SKM-1 treated with dmso at 0.1 percent for 144 hours (cell line): ENCODE measurements at regions not wholly inside any gene's neighbourhood (a gene's known extent, or its start where the extent isn't known, plus 50 kb on each side); places are given as distances from the start of the nearest gene placed in this dataset.

Experiments used
- DNase-seq: peaks from one replicate; lab custom pipeline; 2025; ENCODE audit not compliant: unreplicated experiment; lab: John Stamatoyannopoulos, UW

DNA sequence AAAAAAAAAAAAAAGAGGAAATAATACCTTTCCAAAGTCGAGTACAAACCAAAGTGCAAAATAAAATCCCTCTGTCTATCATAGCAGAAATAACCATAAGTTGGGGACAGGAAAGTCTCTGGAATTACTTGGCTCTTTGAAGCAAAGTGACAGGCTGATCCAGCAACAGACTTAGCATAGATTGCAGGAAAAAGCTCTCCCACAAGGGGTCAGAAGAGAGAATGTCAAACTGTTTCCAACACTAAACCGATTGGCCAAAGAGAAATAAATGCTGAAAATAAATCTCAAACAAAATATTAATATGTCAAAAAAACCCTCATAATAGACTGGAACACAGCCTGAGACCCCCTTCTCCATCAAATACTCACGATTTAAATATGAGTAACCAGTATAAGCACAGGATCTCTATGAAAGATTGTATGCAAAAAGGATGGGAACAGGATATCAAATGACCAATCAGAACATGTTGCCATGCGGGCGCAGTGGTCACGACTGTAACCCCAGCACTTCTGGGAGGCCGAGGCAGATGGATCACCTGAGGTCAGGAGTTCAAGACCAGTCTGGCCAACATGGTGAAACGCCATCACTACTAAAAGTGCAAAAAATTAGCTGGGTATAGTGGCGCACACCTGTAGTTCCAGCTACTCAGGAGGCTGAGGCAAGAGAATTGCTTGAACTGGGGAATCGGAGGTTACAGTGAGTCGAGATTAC lies 1000.7 kb upstream of the LRRN3 start:
- DNase-seq, result peak; percentile 17

DNA sequence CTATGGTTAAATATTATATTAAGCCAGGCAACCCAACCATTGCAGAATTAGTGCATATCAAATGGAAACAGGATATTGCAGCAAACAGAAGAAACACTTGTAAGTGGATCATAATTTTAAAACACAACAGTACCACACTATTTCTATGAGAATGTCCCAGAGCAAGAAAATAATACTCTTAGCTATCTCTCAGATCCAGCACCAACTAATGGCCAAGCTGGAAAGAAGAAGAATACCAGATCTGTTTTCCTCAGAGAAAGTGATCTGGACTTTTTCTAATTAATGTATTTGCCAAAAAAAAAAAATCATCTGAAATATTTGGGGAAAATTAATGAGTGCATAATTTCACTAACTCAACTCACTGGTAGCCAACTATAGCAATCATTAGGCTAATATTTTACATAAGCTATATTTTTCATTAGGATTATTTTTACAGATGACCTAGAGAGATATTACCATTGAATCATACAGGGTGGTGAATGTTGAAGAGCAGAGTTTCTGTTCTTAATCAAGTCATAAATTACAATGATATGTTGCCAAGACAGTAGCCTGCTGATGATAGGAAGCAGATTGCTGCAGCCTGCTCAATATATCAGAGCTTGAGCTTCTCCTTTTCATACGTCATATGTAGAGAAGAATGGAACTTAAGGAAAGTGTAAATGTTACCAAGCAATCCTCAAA lies 995.4 kb upstream of the LRRN3 start:
- DNase-seq, result no peak

DNA sequence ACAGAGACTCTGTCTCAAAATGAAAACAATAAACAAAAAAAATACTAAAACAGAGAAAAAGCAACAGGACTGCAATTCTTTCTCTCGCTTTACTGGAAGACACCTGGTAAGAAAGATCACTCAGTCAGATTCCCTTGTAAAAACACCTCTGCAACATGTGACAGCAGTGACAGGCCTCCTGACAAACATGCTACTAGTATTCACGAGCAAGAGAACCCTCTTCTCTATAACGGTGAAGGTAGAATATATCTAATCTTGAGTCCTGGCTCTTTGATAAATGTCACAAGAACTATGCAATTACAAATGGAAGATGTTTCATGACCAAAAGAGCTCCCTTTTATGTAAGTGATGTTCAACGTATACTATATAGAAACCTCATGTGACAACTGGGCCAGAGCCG lies 986.7 kb upstream of the LRRN3 start:
- no peak for DNase-seq

DNA sequence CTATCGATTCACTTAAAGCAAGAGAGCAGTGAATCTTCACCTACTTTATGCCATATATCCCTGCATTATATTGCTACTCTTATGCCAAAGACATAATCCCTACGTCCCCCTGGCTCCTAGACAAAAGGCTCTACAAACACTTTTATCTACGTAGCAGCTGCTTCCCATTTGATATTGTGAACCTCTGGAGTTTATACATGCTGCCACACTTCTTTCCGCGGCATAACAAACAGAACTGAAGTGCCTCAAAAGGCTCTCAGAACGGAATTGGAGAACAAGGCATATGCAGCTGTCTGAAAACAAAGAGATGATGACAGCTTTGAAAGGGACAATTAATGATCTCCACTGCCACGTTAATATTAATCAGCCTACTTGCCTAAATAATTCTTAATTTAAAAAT lies 985.6 kb upstream of the LRRN3 start:
- no peak for DNase-seq

DNA sequence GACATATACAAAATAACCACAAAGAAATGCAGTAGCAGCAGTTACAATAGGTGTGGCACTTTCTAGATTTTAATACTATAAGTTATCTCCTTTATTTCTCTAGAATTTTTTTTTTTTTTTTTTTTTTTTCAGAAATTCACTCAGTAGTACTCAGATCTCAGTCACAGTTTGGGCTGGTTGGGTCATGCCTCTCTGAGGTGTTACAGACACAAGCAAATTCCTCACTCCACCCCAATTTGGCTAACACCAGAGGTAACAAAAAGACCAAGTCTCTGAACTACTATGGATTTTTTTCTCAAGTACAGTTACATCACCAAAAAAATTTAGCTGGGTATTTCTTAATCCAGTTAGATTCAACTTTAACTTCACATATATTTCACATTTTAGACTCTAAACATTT lies 985.1 kb upstream of the LRRN3 start:
- DNase-seq, result no peak

DNA sequence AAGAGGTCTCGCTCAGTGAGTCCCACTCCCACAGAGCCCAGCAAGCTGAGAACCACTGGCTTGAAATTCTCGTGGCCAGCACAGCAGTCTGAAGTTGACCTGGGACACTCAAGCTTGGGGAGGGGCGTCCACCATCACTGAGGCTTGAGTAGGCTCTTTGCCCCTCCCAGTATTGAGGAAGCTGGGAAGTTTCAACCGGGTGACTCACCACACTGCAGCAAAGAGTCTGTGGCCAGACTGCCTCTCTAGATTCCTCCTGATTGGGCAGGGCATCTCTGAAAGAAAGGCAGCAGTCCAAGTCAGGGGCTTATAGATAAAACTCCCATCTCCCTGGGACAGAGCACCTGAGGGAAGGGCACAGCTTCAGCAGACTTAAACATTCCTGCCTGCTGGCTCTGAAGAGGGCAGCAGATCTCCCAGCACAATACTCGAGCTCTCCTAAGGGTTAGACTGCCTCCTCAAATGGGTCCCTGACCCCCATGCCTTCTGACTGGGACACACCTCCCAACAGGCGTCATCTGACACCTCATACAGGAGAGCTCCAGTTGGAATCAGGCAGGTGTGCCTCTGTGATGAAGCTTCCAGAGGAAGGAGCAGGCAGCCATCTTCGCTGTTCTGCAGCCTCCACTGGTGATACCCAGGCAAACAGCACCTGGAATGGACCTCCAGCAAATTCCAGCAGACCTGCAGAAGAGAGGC lies 970.9 kb upstream of the LRRN3 start:
- DNase-seq, result no peak

DNA sequence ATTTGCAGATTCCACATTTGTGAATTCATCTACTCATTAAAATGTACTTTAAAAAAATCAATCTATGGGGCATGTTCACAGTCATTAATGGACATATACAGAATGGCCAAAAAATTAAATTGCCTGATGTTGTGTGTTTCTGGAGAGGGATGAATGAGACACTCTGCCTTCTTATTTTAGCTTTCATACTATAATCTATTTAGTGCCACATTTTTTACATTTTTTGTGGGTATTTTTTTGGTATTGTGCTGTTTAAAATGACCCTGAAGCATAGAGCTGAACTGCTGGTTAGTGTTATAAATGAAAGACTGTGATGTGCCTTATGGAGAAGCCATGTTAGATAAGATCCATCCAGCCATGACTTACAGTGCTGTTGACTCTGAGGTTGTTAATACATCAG lies 961.8 kb upstream of the LRRN3 start:
- DNase-seq, result no peak

DNA sequence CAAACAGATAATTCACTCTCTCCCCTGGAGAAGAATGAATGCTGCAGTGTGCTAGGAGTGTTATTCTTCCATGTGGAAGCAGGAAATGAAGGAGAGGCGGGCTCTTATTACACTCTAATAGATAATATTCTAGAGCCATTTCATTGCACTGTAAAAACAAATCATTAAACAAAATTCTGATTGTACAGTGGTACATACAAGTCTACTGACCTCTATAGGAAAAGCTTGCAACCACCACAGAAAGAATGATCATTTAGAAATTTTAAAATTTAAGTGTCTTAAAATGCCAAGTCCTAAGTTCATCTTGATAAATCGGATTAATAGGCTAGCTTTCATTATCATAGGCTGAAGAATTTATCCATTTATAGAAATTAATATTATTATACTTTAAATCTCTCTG lies 960.3 kb upstream of the LRRN3 start:
- DNase-seq, result no peak

DNA sequence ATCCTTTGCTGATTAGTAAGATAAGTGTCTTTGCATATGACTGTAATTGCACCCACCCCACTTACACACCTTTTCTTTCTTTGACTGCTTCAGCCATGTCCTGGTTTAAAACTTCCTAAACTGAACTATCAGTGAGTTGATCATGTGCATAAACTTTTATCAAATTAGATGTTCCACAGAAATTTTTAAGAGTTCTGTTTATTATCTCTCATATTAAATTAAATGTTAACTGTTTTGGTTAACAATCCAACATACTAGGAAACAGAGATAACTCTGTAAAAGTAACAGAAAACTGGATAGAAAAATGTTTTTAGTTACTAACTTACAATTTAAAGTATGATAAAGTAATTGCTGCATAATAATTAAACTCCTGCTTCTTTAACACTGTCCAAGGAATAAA lies 959.6 kb upstream of the LRRN3 start:
- DNase-seq, result no peak

DNA sequence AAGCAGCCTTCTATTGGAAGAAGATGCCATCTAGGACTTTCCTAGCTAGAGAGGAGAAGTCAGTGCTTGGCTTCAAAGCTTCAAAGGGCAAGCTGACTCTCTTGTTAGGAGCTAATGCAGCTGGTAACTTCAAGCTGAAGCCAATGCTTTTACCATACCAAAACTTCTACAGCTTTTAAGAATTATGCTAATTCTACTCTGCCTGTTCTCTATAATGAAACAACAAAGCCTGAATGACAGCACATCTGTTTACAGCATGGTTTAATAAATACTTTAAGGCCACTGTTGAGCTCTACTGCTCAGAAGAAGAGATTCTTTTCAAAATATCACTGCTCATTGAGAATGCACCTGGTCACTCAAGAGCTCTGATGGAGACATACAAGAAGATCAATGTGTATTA lies 951.9 kb upstream of the LRRN3 start:
- no peak for DNase-seq

DNA sequence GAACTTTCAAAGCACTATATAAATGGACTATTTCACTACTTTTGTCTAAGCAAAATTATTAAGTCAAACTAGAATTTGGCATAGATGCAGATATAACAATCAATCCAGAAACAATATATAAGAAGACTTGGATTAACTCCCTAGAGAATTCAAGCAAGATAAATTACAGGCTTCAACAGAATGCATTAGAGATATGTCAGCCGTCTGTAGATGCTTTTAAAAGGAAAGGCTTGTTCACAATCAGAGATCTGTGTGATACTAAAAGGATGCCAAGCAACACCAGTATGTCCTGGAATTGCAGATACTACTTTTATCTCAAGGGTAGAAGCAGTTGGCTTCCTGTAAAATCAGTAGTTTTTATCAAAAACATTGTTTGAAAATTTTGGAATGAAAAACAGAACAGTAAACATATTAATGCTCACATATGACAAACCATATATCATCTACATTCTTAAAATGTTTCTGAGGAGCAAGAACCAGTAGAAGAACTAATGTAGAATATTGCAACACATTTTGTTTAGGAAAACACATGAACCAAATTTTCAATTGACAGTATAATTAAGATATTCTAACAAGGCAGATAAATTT lies 947.9 kb upstream of the LRRN3 start:
- no peak for DNase-seq

DNA sequence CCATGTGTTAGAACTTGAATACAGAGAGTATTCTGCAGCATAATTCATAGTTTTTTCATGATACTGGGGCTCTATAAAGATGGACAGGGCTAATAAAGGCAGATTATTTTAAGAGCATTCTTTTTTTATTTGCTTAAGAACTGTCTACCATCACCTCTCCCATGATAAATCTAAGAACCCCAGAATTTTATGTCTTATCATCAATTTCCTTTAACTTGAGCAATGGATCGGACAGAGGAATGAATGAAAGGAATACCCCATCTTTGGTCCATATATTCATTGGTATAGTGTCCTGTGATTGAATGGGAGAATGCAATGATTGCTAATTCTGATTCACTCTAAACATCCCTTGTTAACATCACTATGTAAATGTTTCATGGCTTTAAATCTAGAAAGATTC lies 946.3 kb upstream of the LRRN3 start:
- no peak for DNase-seq

DNA sequence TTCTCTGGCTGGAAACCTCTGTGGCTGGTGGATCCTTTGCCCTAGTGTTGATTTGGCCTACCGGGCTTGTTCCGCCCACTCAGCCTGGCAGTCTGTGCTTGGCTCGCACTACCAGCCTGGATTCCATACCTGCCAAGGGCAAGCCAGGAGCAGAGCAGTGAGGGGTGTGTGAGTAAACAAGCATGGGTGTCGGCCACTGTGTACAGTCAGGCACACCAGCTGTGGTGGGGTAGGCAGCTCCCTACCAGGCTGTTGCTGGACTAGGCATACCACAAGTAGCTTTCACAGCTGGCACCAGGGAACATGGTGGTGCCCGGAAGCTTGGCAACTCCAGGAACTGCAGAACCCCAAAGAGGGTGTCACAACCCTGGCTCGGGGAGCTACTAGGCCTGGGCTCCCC lies 942.9 kb upstream of the LRRN3 start:
- no peak for DNase-seq

DNA sequence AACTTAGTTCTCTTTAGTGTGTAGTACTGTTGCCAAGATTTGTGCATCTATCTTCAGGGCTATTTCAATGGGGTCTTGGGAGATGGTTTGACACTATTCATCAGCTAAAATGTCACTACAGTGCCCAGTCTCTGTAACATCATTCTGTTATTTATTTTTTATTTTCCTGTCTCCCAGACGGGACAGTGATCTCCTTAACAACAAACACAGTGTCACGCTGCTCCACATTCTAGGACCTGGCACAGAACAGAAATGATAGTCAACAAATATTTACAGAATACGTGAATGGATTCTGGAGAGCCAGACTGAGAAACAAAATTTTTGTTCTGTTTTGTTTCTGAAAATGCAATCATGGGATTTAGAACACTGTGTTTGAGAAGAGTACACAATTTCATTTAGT lies 937.7 kb upstream of the LRRN3 start:
- DNase-seq, result no peak

DNA sequence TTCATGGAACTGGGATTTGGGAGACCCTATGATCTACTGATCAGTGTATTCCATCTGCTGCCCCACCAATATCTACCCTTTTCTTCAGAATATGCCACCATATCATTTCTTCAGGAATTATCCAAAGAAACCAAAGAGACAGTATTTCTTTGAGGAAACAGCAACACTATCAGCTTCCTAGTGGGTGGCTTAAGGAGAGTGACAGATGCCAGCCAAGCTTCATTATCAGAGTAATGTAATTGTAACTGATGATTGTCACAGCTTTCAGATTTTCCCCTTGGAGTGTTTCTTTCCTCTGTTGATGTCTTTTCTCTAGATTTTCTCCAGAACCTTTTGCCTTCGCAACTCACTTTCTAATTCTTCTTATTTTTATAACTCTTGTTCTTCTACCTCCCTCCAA lies 934.4 kb upstream of the LRRN3 start:
- DNase-seq, result no peak

DNA sequence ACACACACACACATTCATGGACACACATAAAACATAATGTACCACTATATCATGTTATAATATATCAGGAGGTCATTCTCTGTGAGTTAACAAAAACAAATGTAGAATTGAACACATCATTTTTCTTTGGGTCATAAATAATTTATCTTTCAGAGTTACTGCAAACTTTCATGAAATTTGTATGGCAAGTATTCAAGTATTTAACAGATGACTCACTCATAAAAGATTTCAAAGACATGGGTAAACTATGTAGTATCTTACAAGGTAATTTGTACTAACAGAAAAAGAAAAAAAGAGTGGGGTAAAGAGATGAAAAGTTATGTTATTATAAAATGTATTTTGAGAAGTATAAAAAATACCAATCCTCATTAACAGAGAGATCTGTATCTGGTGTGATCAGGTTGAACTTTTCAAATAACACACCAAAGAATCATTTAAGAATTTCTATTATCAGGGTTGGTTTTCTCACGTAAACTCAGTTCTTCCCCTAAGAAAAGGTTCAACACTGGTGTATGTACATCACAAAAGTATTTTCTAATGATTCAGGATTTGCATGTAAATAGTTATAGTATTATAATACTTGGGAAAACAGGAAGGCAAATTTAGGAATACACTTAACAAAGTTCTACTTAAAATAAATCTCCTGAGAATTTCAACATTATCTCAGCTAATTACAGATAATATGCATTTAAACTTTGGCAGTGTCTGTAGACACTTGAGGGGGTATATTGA lies 933.1 kb upstream of the LRRN3 start:
- DNase-seq, result no peak

DNA sequence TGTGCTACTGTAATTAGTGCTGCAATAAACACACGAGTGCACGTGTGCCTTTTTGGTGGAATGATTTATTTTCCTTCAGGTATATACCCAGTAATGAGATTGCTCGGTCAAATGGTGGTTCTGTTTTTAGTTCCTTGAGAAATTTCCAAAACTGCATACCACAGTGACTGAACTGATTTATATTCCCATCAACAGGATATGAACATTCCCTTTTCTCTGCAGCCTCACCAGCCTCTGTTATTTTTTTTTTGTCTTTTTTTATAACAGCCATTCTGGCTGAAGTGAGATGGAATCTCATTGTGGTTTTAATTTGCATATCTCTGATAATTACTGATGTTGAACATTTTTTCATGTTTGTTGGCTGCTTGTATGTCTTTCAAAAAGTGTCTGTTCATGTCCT lies 922.9 kb upstream of the LRRN3 start:
- no peak for DNase-seq

DNA sequence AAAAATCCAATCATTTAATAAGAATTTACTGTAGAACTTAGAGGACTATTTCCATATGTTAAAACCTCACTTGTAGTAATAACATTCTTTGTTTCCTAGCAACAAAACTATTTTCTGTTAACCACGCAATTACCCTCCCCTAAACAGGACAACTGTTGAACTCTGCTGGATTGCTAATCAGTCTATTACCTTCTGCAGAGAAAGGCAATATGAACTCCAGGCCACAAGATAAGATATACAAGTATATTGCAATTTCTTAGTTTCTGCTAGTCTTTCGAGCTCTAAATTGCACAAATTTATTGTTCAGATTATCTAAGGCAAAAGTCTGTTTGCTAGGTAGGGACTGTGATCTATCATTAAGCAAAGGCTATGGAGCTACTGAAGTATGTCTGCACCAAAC lies 920.1 kb upstream of the LRRN3 start:
- DNase-seq, result no peak

DNA sequence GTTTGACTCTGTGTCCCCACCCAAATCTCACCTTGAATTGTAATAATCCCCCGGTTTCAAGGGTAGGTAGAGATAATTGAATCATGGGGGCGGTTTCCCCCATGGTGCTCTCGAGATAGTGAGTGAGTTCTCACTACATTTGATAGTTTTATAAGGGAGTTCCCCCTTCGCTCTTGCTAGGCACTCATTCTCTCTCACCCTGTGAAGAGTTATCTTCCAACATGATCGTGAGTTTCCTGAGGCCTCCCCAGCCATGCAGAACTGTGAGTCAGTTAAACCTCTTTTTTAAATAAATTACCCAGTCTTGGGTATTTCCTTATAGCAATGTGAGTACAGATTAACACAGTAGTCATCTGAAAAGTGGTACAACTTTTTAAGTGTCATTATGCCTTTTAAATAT lies 913.5 kb upstream of the LRRN3 start:
- DNase-seq, result no peak

DNA sequence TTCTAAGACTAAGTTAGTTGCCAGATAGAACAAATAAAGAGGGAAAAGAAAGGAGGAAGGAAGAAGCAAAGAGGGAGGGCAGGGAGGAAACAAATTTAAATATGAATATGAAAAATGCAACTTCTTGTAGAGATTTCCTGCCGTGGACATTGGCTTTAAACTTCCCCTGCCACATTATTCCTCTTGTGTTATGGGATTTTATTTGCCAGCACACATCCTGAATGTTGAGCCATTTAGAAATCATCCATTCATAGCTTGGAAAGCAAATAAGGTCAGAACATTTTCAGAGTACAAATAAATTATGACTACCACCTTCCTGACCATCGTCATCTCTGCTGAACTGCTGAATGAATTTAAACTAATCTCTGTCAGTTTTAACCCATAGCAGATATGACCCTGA lies 911.9 kb upstream of the LRRN3 start:
- no peak for DNase-seq

DNA sequence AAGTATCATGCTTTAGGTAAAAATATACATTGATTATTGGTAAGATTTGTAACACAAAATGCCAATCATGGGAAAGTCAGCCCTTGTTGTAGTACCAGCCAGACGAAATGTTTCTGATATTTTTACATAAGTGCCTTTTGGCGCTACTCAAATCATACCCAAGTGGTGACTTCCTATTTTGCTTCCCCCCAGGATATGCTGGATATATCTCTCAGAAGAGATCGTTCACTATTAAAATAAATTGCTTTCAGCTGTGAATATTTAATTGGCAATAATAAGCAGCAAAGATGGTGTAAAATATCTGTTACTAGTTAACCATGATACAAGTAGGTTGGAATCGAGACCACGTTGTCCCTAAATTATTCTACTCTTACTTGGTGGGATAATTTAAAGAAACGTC lies 909.2 kb upstream of the LRRN3 start:
- DNase-seq, result no peak
